GM21423 (cell line): ENCODE measurements at regions not wholly inside any gene's neighbourhood (a gene's known extent, or its start where the extent isn't known, plus 50 kb on each side); places are given as distances from the start of the nearest gene placed in this dataset.
A peak's percentile ranks its signal among the peaks of the same experiment; 100 is the strongest.

Experiments used
- ATAC-seq: cut with Tn5 transposase; IDR thresholded peaks from one replicate; pipeline ENCODE4 v1.9.1; 2021; ENCODE audit warnings: mild to moderate bottlenecking, moderate library complexity; ENCODE audit not compliant: unreplicated experiment

DNA sequence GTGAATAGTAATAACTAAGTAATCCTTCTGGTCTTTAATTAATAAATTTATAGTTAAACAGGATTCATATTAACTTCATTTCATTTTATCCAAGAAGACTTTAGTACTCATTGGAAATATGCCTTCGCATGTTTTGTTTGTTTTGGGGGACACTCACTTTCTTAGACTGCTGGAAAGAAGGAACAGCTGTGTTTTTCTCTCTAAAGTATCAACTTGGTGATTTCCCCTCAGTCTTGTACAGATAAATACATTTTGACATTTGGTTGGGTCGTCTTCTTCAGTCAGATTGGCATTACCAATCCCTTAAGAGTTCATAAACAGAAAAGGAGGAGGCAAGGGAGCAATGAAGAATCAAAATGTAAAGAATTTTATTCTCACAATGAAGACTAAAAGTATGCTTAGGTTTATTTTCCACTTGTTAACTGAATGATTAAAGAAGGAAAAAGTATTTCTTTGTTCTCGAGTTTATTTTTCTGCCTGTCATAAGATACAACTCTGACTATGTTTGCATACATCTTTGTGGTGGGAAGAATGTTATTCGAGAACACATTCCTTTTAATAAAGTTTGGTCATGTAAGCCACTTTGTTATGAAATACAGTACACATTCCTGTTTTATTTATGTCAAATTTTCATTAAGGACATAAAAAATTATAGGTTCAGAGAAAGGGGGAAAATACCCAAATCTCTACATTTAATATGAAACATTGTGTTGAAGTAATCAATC, 140.2 kb downstream of the GMNC start:
- ATAC-seq: no peak

DNA sequence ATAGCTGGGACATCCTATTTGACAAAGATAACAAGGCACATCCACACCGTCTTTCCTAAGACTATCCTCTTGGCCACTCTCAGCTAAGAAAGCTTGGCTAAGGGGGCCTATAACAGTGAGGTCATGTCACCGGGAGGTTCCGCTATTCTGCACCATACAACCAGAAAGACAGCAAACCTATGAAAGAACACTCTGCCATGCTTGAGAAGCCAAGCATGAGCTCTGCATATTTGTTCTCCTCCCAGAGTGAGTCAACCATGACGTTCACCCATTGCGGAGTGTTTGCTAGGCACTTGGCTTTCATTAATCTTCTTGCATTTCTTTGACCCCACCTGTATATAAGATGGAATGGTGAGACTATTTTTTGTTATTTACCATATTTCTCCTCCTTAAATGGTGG, 141.2 kb downstream of the GMNC start:
- peak; percentile 95 for ATAC-seq

DNA sequence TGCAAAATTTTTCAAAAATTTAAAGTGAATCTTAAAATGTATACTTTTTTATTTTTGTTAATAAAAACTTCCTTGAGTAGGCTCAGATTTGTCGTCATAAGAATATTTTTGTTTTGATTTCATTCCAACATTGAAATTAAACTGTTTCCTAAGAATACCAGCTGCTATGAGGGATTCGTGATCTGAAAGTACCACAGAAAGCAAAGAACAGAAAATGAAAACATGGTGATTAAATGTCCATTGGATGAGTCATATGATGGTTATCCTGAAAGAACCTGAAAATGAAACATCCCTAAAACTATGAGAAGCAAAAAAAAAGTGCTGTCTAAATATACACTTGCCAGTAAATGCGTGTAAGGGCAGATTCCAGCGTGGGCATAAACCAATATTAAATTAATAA, 143.8 kb downstream of the GMNC start:
- ATAC-seq: no peak

DNA sequence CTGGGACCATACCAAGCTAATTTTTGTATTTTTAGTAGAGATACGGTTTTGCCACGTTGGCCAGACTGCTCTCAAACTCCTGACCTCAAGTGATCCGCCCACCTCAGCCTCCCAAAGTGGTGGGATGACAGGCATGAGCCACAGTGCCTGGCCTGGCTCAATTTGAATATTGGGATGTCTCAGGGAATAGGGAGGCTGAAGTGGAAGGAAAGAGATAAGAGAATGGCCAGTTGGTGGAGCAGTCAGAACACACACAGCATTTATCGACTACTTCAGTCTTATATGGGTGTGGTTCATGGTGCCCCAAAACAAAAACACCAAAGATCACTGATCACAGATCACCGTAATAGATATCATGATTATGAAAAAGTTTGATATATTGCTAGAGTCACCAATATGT, 144.4 kb downstream of the GMNC start:
- no peak for ATAC-seq

DNA sequence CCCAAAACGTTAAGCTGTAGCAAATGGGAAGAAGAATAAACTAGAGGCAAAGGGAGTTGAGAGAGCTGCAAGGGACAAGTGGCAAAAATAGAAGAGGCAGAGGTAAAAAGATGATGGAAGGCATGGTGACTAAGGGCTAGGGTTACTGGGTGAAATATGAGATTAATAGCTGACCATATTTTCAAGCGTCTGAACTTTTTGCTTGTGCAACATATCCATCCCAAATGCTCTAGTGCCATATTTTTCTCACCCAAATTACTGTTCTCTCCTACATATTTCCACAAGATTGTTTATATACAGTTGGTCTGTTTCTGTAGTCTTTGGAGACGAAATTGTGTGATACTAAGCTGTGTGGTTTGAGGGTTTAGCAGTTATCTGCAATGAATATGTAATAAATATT, 145.5 kb downstream of the GMNC start:
- ATAC-seq: no peak

DNA sequence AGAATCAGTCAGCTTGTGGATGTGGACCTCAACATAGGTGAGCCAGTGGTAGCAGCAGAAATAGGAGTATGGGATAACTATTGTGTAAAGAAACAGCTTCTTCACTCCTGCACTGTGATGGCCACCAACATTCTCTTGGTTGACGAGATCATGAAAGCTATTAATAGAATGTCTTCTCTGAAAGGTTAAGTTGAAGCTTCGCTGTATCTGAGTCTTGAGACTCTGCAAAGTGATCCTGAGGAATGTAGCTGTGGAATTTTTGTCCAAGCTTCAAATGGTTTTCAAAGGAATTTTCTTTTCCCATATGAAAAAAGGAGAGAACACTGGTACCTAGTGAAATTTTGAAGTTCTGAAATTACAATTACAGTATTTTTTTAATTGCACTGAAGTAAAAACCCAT, 146.3 kb downstream of the GMNC start:
- ATAC-seq: no peak

DNA sequence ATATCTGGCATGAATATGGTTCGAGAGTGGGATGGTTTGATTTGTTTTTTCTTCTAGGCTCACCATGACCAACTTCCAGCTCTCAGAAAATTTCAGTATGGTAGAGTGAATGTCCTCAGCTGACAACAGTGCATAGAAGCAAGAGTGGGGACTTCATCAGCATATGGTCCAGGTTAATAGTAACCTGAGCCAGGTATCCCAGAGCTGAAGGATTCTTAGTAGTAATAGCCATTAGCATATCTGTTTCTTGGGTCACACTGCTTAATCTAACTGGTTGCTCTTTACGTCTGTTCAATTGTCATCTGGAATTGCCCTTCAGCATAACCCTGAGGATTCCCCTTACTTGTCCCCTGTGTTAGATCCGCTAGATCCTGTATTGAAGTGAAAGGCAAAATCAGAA, 151.8 kb downstream of the GMNC start:
- no peak for ATAC-seq

DNA sequence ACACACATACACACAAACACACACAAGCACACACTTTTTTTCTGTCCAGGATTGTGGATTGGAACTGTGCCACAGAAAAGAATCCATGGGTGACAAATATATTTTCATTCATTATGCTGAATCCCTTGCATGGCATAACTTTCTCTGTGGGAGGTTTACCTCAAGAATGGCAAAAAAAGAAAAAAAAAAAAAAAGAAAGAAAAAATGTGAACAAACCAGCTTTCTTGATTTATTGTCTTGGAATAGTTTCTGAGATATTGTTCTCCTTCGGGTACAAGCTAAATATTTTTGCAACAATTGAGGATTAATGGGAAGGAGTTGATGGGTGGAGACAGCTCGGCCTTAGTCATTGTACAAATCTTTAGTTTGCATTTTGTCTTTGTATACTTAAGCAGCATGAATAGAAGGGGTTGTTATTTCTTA, 153.1 kb downstream of the GMNC start:
- no peak for ATAC-seq
